Natural killer cell (primary cell): ENCODE measurements at regions not wholly inside any gene's neighbourhood (a gene's known extent, or its start where the extent isn't known, plus 50 kb on each side); places are given as distances from the start of the nearest gene placed in this dataset.

Experiments used
- ATAC-seq, 3 donors: fragments of 150-1000 bp in 2 of 3; fragments of 200-7000 bp in 1 of 3; cut with Tn5 transposase; 1 replicate in 1 of 3; 2 replicates in 2 of 3; pipeline ENCODE4 v1.10.0; 2021; ENCODE audit warnings: mild to moderate bottlenecking in 2 of 3, moderate library complexity in 2 of 3
- DNase-seq, 2 donors: peaks; one replicate each; pipeline versions ENCODE4 v3.0.0 to v3.0.0-alpha.2; 2013 to 2021; ENCODE audit warnings: mixed read lengths in 1 of 2
- H3K27ac ChIP-seq: one replicate; pipeline ENCODE4 v1.5.1; 2013; ENCODE audit warnings: mild to moderate bottlenecking, low read length
- H3K27me3 ChIP-seq: one replicate; pipeline ENCODE4 v1.6.1; 2013; ENCODE audit warnings: low read length; ENCODE audit not compliant: control insufficient read depth, insufficient read depth
- H3K36me3 ChIP-seq: one replicate; pipeline ENCODE4 v1.6.1; 2013; ENCODE audit warnings: low read length; ENCODE audit not compliant: control insufficient read depth, insufficient read depth
- H3K4me1 ChIP-seq: one replicate; pipeline ENCODE4 v1.6.1; 2013; ENCODE audit warnings: low read length; ENCODE audit not compliant: control insufficient read depth, insufficient read depth
- H3K4me3 ChIP-seq: one replicate; pipeline ENCODE4 v1.5.1; 2013; ENCODE audit warnings: low read length
- H3K9me3 ChIP-seq: one replicate; pipeline ENCODE4 v1.6.1; 2013; ENCODE audit warnings: low read length; ENCODE audit not compliant: control insufficient read depth, insufficient read depth
- H3K27ac Mint-ChIP-seq, 2 donors: one replicate each; pipeline ENCODE4 v1.8.0; 2022; ENCODE audit warnings: mild to moderate bottlenecking in 2 of 2, mixed read lengths in 2 of 2, moderate library complexity in 1 of 2
- H3K27me3 Mint-ChIP-seq, 2 donors: one replicate each; pipeline ENCODE4 v1.8.0; 2022; ENCODE audit warnings: low read depth in 2 of 2, mixed read lengths in 2 of 2
- H3K36me3 Mint-ChIP-seq: one replicate; pipeline ENCODE4 v1.8.0; 2022; ENCODE audit warnings: mixed read lengths
- H3K4me1 Mint-ChIP-seq, 2 donors: one replicate each; pipeline ENCODE4 v1.8.0; 2022; ENCODE audit warnings: mixed read lengths in 2 of 2
- H3K4me3 Mint-ChIP-seq: one replicate; pipeline ENCODE4 v1.8.0; 2022; ENCODE audit warnings: mild to moderate bottlenecking, moderate library complexity, mixed read lengths
- H3K9me3 Mint-ChIP-seq, 2 donors: one replicate each; pipeline ENCODE4 v1.8.0; 2022; ENCODE audit warnings: mixed read lengths in 2 of 2
- WGBS: methylation state at CpG from one replicate; pipeline ENCODE4 v1.1.7; 2013; ENCODE audit warnings: missing lambda C conversion rate; ENCODE audit not compliant: insufficient coverage; 5-methylcytosine and 5-hydroxymethylcytosine counted together
- intact Hi-C: fragments of 100-400 bp; cut with micrococcal nuclease; formaldehyde crosslinking; loops from one replicate; pipeline ENCODE4 v1.14.2; 2022
- TF ChIP-seq, protein P1 (sequence below): fragments of 200-600 bp; IDR thresholded peaks from one replicate; pipeline ENCODE4 v1.8.0; 2022; ENCODE audit warnings: antibody characterized with exemption

DNA sequence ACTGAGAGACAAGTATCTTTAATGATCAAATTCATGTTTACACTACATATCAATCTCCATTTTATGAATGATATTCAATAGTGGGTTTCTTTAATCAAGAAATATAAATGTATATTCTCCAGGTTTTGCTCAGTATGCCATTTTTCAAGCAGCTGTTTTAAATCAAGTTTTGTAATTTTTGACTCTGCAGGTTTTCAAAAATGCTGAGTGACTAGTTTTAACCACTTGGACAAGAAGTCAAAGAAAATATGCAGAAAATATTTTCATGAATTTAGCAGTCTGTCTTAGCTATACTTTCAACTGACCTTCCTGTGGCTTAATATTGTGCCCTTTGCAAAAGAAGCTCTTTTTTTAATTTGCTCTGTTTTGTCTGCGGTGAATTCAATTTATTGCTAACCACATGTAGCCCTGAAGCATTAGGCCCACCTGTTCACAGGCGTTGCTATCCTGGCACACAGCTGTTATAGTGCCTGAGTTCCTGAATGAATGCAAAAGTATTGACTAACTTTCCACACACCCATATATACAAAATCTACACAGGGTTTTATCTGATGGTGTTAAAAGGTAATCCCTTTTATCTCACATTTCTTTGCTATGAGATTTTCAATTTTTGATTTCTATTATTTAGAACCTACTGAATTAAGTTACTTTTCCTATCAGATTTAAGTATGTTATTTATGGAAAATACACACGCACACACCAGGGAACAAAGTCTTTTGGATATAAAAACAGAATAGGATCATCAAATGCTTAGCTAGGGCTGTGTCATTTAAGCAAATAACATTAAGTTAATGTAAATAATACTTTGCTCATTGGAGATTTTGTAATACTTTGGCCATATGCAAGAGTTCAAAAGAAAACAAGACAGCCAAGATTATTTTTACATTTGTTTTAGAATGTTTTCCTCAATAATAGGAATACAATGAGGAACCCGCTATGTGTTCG lies 1166.1 kb upstream of the GBE1 start:
- Mint-ChIP-seq H3K27me3 (no peaks in the 10 kb centered on the region), H3K36me3 (no peaks in the 10 kb centered on the region), H3K27ac (no peak overlapping the region), H3K9me3 (peaks cover 9 to 17% of the 10 kb centered on the region in 2 donors), H3K4me3 (no peak overlapping the region), H3K4me1 (no peaks in the 10 kb centered on the region)
- no peaks in the 10 kb centered on the region for H3K4me1 ChIP-seq
- WGBS: 79% methylated on average over 2 of the region's 5 CpGs
- H3K9me3 ChIP-seq: no peaks in the 10 kb centered on the region
- no peak for ATAC-seq
- TF ChIP-seq, protein P1, sequence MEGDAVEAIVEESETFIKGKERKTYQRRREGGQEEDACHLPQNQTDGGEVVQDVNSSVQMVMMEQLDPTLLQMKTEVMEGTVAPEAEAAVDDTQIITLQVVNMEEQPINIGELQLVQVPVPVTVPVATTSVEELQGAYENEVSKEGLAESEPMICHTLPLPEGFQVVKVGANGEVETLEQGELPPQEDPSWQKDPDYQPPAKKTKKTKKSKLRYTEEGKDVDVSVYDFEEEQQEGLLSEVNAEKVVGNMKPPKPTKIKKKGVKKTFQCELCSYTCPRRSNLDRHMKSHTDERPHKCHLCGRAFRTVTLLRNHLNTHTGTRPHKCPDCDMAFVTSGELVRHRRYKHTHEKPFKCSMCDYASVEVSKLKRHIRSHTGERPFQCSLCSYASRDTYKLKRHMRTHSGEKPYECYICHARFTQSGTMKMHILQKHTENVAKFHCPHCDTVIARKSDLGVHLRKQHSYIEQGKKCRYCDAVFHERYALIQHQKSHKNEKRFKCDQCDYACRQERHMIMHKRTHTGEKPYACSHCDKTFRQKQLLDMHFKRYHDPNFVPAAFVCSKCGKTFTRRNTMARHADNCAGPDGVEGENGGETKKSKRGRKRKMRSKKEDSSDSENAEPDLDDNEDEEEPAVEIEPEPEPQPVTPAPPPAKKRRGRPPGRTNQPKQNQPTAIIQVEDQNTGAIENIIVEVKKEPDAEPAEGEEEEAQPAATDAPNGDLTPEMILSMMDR: no peak
- DNase-seq: no peak
- H3K27me3 ChIP-seq: no peaks in the 10 kb centered on the region
- no peak overlapping the region for H3K27ac ChIP-seq
- intact Hi-C loops: no loop called here
- no peaks in the 10 kb centered on the region for H3K36me3 ChIP-seq
- H3K4me3 ChIP-seq: no peak overlapping the region

DNA sequence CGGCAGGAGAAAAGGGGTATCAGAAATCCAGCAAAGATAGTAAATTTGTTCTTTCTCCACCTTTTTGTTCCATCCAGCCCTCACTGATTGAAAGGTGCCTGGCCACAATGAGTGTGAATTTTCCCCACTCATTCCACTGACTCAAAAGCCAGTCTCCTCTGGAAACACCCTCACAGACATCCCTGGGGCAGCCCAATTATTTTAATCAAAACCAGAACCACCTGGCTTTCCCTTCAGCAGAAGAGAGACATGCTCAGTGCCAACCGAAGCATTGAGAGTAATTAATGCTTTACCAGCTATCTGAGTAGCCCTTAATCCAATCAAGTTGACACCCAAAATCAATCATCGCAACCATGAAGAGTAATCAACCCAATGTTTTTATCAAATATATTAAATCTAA lies 1129.6 kb upstream of the GBE1 start:
- intact Hi-C loops: no loop called here

DNA sequence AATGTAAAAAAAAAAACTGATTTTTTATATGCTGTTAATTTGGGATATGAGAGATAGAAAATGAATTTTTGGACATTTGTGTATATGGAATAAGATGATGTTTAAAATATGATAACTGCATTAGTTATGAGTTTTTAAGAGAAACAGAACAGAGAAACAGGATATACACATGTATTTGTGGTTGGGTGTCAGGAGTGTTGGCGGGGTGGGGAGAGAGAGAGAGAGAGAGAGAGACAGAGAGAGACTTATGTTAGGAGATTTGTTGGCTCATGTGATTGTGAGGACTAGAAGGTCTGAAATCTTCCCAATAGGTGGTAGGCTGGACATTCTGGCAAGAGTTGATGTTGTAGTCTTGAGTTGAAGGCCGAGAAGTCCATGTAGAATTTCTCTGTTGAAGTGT lies 1121.6 kb upstream of the GBE1 start:
- Histone ChIP-seq H3K4me3 (no peak overlapping the region), H3K36me3 (no peaks in the 10 kb centered on the region), H3K4me1 (no peaks in the 10 kb centered on the region), H3K27ac (no peak overlapping the region), H3K9me3 (peaks cover 2% of the 10 kb centered on the region), H3K27me3 (no peaks in the 10 kb centered on the region)
- intact Hi-C loops: no loop called here
- 76% methylated on average over 2 of the region's 2 CpGs for WGBS
- no peak for DNase-seq
- Mint-ChIP-seq H3K9me3 (peaks cover 11 to 24% of the 10 kb centered on the region in 2 donors), H3K4me1 (no peaks in the 10 kb centered on the region), H3K27me3 (no peaks in the 10 kb centered on the region), H3K4me3 (no peak overlapping the region), H3K27ac (no peak overlapping the region), H3K36me3 (no peaks in the 10 kb centered on the region)
- no peak for ATAC-seq
- TF ChIP-seq, protein P1: no peak

More for the DNA sequence above, 1129.6 kb upstream of the GBE1 start:
- H3K4me3 ChIP-seq: no peak overlapping the region
- no peaks in the 10 kb centered on the region for H3K27me3 ChIP-seq
- H3K27ac Mint-ChIP-seq: no peak overlapping the region
- no peak overlapping the region for H3K4me3 Mint-ChIP-seq
- H3K27me3 Mint-ChIP-seq: no peaks in the 10 kb centered on the region
- TF ChIP-seq, protein P1: no peak
- no peaks in the 10 kb centered on the region for H3K36me3 ChIP-seq
- no peaks in the 10 kb centered on the region for H3K4me1 ChIP-seq
- peaks cover 15 to 21% of the 10 kb centered on the region in 2 donors for H3K9me3 Mint-ChIP-seq
- no peaks in the 10 kb centered on the region for H3K9me3 ChIP-seq
- ATAC-seq: no peak
- no peak for DNase-seq
- H3K4me1 Mint-ChIP-seq: no peaks in the 10 kb centered on the region
- H3K36me3 Mint-ChIP-seq: no peaks in the 10 kb centered on the region
- H3K27ac ChIP-seq: no peak overlapping the region
- WGBS: 67% methylated on average over 3 of the region's 3 CpGs

- H3K4me3 ChIP-seq: no peak overlapping the region
- H3K27ac ChIP-seq: no peak overlapping the region
- H3K9me3 ChIP-seq: no peaks in the 10 kb centered on the region
- no peaks in the 10 kb centered on the region for H3K27me3 Mint-ChIP-seq
- H3K27me3 ChIP-seq: no peaks in the 10 kb centered on the region
- WGBS: 17% methylated on average over 1 of the region's 1 CpG
- H3K9me3 Mint-ChIP-seq: peaks cover 7% of the 10 kb centered on the region in 2 donors
- intact Hi-C loops: no loop called here
- H3K36me3 ChIP-seq: no peaks in the 10 kb centered on the region
- TF ChIP-seq, protein P1: no peak
- no peak overlapping the region for H3K4me3 Mint-ChIP-seq
- no peaks in the 10 kb centered on the region for H3K4me1 ChIP-seq
- no peak overlapping the region for H3K27ac Mint-ChIP-seq
- no peak for ATAC-seq
- DNase-seq: no peak
- no peaks in the 10 kb centered on the region for H3K4me1 Mint-ChIP-seq
- H3K36me3 Mint-ChIP-seq: no peaks in the 10 kb centered on the region
Measured at GRCh38 chr3:82875401-82875800, 1114.0 kb upstream of the GBE1 start.
